ENCODE measurements at regions not wholly inside any gene's neighbourhood (a gene's known extent, or its start where the extent isn't known, plus 50 kb on each side); places are given as distances from the start of the nearest gene placed in this dataset.
"Not testable (repeated sequence)": the region's sequence is repeated elsewhere in the genome, so short reads cannot be mapped to it uniquely, and the experiment has no call there.

GRCh38 chr3:21912711-21913110, 161.7 kb upstream of the ZNF385D start:
- no peak overlapping the region for H3K4me3 Mint-ChIP-seq
- peaks cover 9% of the 10 kb centered on the region for H3K4me1 Mint-ChIP-seq (ENCODE audit: unreplicated experiment)
- no peaks in the 10 kb centered on the region for H3K36me3 Mint-ChIP-seq
- TF ChIP-seq CTCF (conservative IDR thresholded peaks at IDR 0.05) = no peak
- no peak for DNase-seq (ENCODE audit: extremely low spot score, unreplicated experiment)
- no peak overlapping the region for H3K27ac Mint-ChIP-seq
- no peaks in the 10 kb centered on the region for H3K9me3 Mint-ChIP-seq
- H3K27me3 Mint-ChIP-seq = no peaks in the 10 kb centered on the region

GRCh38 chr3:21913791-21914190, 162.8 kb upstream of the ZNF385D start:
- H3K27ac Mint-ChIP-seq = no peak overlapping the region
- peaks cover 9% of the 10 kb centered on the region for H3K4me1 Mint-ChIP-seq (ENCODE audit: unreplicated experiment)
- H3K36me3 Mint-ChIP-seq = no peaks in the 10 kb centered on the region
- DNase-seq (ENCODE audit: extremely low spot score, unreplicated experiment) = no peak
- H3K27me3 Mint-ChIP-seq = no peaks in the 10 kb centered on the region
- H3K9me3 Mint-ChIP-seq = no peaks in the 10 kb centered on the region
- no peak for TF ChIP-seq CTCF (conservative IDR thresholded peaks at IDR 0.05)
- H3K4me3 Mint-ChIP-seq = no peak overlapping the region

- Mint-ChIP-seq H3K4me3 (no peak overlapping the region), H3K9me3 (no peaks in the 10 kb centered on the region), H3K36me3 (no peaks in the 10 kb centered on the region), H3K27me3 (no peaks in the 10 kb centered on the region), H3K27ac (no peak overlapping the region), H3K4me1 (ENCODE audit: unreplicated experiment) (peaks cover 9% of the 10 kb centered on the region)
- no peak for TF ChIP-seq CTCF (conservative IDR thresholded peaks at IDR 0.05)
- no peak for DNase-seq (ENCODE audit: extremely low spot score, unreplicated experiment)
These were observed 163.4 kb upstream of the ZNF385D start for GRCh38 chr3:21914451-21914850.

- no peaks in the 10 kb centered on the region for H3K9me3 Mint-ChIP-seq
- H3K36me3 Mint-ChIP-seq = no peaks in the 10 kb centered on the region
- H3K27me3 Mint-ChIP-seq = no peaks in the 10 kb centered on the region
- H3K27ac Mint-ChIP-seq = no peak overlapping the region
- H3K4me1 Mint-ChIP-seq (ENCODE audit: unreplicated experiment) = peaks cover under 1% of the 10 kb centered on the region
- DNase-seq (ENCODE audit: extremely low spot score, unreplicated experiment) = no peak
- no peak overlapping the region for H3K4me3 Mint-ChIP-seq
- no peak for TF ChIP-seq CTCF (conservative IDR thresholded peaks at IDR 0.05)
These were observed 168.4 kb upstream of the ZNF385D start for GRCh38 chr3:21919383-21919782.

- Mint-ChIP-seq H3K4me1 (ENCODE audit: unreplicated experiment) (no peaks in the 10 kb centered on the region), H3K4me3 (no peak overlapping the region), H3K27me3 (no peaks in the 10 kb centered on the region), H3K27ac (no peak overlapping the region), H3K9me3 (no peaks in the 10 kb centered on the region), H3K36me3 (no peaks in the 10 kb centered on the region)
- no peak for DNase-seq (ENCODE audit: extremely low spot score, unreplicated experiment)
- no peak for TF ChIP-seq CTCF (conservative IDR thresholded peaks at IDR 0.05)
These were observed 169.4 kb upstream of the ZNF385D start for GRCh38 chr3:21920421-21920861.

GRCh38 chr3:21923156-21923555, 172.1 kb upstream of the ZNF385D start:
- DNase-seq (ENCODE audit: extremely low spot score, unreplicated experiment); H3K36me3 Mint-ChIP-seq; H3K9me3 Mint-ChIP-seq; H3K27me3 Mint-ChIP-seq; H3K4me1 Mint-ChIP-seq (ENCODE audit: unreplicated experiment); H3K27ac Mint-ChIP-seq; H3K4me3 Mint-ChIP-seq: not testable (repeated sequence)
